Esophagus squamous epithelium (tissue), 4 donors: ENCODE measurements at regions not wholly inside any gene's neighbourhood (a gene's known extent, or its start where the extent isn't known, plus 50 kb on each side); places are given as distances from the start of the nearest gene placed in this dataset.

ENCODE experiments used
- CTCF ChIP-seq, 6 experiments: fragments of 450-650 bp in 4 of 6; fragments of 200-600 bp in 2 of 6; sonication (generic) in 2 of 6; IDR thresholded peaks; one replicate each; pipeline ENCODE4 v1.5.1; 2016 to 2019; ENCODE audit warnings: antibody characterized with exemption in 6 of 6, mild to moderate bottlenecking in 4 of 6, moderate library complexity in 4 of 6
- POLR2A ChIP-seq, 4 donors: fragments of 450-650 bp; IDR thresholded peaks; one replicate each; pipeline ENCODE4 v1.6.1; 2017; ENCODE audit warnings: antibody characterized with exemption in 4 of 4, mild to moderate bottlenecking in 4 of 4, moderate library complexity in 3 of 4

GRCh38 chr20:51871943-51872342 lies 69.6 kb upstream of the SALL4 start:
- TF ChIP-seq POLR2A (IDR thresholded peaks at IDR 0.05), result no peak
- no peak for TF ChIP-seq CTCF (IDR thresholded peaks at IDR 0.05)
